ENCODE measurements at regions not wholly inside any gene's neighbourhood (a gene's known extent, or its start where the extent isn't known, plus 50 kb on each side); places are given as distances from the start of the nearest gene placed in this dataset.

DNA sequence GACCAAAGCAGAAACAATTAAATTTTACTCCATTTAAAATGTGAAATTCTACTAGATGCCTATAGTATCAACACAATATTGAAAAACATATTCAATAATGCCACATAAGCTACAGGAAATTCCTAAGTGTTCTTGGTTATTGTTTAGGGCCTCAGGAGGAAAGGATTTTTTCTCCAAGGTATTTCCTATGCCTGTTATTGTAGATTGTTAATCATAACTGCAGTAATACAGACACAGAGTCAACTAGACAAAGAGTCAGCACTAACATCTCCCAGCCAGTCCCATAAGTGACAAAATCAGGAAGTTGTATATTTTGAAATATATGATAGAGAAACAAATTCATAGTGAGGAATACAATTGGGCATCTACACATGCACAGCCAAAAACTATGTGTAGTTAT is 782.7 kb upstream of the KIF2B start (continued):
- TF ChIP-seq, protein P1, sequence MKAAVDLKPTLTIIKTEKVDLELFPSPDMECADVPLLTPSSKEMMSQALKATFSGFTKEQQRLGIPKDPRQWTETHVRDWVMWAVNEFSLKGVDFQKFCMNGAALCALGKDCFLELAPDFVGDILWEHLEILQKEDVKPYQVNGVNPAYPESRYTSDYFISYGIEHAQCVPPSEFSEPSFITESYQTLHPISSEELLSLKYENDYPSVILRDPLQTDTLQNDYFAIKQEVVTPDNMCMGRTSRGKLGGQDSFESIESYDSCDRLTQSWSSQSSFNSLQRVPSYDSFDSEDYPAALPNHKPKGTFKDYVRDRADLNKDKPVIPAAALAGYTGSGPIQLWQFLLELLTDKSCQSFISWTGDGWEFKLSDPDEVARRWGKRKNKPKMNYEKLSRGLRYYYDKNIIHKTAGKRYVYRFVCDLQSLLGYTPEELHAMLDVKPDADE (IDR thresholded peaks at IDR 0.05) = no peak
- TF ChIP-seq CREB1 (CRISPR knock-in tag; IDR thresholded peaks at IDR 0.05; ENCODE audit: low read depth) = no peak

DNA sequence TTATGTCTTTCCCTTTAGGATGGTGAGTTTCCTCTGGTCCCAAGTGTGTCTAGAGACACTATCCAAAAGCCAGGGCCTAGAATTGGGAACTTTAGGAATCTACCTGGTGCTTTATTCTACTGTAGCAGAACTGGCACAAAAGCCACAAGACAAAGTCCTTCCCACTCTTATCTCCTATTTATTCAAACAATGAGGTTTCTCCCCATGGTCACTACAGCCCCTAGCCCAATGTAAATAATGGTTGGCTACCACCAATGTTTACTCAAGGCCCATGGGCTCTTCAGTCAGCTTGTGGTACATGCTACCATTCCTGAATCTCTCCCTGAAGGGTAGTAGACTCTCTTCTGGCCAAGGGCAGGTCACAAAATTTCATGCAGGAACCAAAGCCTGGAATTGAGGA is 789.4 kb upstream of the KIF2B start:
- Histone ChIP-seq H3F3A (replicated peaks; ENCODE audit: low read depth) (no peaks in the 10 kb centered on the region), H3K36me3 (ENCODE audit: insufficient read depth) (no peaks in the 10 kb centered on the region), H3K79me2 (replicated peaks; ENCODE audit: insufficient read depth) (no peaks in the 10 kb centered on the region), H3K9me2 (ENCODE audit: insufficient read depth) (no peaks in the 10 kb centered on the region), H4K20me1 (replicated peaks; ENCODE audit: insufficient read depth) (no peaks in the 10 kb centered on the region), H2AFZ (peak overlapping the region; percentile 60), H3K4me3 (no peak overlapping the region), H3K4me1 (ENCODE audit: insufficient read depth) (0 out of 2 replicates have a peak, but pooled peaks cover 4% of the 10 kb centered on the region), H3K27ac (ENCODE audit: low read depth) (no peak overlapping the region), H3K4me2 (no peak overlapping the region), H3K27me3 (ENCODE audit: insufficient read depth) (no peaks in the 10 kb centered on the region)
- H3K4me3 Mint-ChIP-seq = no peak overlapping the region
- H3K36me3 Mint-ChIP-seq (ENCODE audit: low read depth) = peaks cover 4% of the 10 kb centered on the region; the same call in 1 of the 3 replicates
- H3K9me3 Mint-ChIP-seq = peaks cover 5% of the 10 kb centered on the region; the same call in 1 of the 3 replicates
- ATAC-seq (no peak; the same call in none of the 3 replicates), DNase-seq (ENCODE audit: low spot score) (no peak)
- peaks cover 5% of the 10 kb centered on the region for H3K4me1 Mint-ChIP-seq
- no peak overlapping the region for H3K27ac Mint-ChIP-seq
- no peaks in the 10 kb centered on the region for H3K27me3 Mint-ChIP-seq (ENCODE audit: insufficient read depth, low read depth, poor library complexity)
- TF ChIP-seq ZNF114 (CRISPR knock-in tag; IDR thresholded peaks at IDR 0.05) = no peak
- no peak for TF ChIP-seq POLR2AphosphoS5 (IDR thresholded peaks at IDR 0.05; ENCODE audit: low read depth)
- no peak for TF ChIP-seq JUNB (IDR thresholded peaks at IDR 0.05; ENCODE audit: unreplicated experiment)
- no peak for TF ChIP-seq NANOG (IDR thresholded peaks at IDR 0.05; ENCODE audit: borderline replicate concordance)
- TF ChIP-seq, protein P2, sequence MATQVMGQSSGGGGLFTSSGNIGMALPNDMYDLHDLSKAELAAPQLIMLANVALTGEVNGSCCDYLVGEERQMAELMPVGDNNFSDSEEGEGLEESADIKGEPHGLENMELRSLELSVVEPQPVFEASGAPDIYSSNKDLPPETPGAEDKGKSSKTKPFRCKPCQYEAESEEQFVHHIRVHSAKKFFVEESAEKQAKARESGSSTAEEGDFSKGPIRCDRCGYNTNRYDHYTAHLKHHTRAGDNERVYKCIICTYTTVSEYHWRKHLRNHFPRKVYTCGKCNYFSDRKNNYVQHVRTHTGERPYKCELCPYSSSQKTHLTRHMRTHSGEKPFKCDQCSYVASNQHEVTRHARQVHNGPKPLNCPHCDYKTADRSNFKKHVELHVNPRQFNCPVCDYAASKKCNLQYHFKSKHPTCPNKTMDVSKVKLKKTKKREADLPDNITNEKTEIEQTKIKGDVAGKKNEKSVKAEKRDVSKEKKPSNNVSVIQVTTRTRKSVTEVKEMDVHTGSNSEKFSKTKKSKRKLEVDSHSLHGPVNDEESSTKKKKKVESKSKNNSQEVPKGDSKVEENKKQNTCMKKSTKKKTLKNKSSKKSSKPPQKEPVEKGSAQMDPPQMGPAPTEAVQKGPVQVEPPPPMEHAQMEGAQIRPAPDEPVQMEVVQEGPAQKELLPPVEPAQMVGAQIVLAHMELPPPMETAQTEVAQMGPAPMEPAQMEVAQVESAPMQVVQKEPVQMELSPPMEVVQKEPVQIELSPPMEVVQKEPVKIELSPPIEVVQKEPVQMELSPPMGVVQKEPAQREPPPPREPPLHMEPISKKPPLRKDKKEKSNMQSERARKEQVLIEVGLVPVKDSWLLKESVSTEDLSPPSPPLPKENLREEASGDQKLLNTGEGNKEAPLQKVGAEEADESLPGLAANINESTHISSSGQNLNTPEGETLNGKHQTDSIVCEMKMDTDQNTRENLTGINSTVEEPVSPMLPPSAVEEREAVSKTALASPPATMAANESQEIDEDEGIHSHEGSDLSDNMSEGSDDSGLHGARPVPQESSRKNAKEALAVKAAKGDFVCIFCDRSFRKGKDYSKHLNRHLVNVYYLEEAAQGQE (IDR thresholded peaks at IDR 0.05; ENCODE audit: unreplicated experiment) = no peak
- TF ChIP-seq EZH2 (IDR thresholded peaks at IDR 0.05; ENCODE audit: low read depth, unreplicated experiment) = no peak
- TF ChIP-seq, protein P3, sequence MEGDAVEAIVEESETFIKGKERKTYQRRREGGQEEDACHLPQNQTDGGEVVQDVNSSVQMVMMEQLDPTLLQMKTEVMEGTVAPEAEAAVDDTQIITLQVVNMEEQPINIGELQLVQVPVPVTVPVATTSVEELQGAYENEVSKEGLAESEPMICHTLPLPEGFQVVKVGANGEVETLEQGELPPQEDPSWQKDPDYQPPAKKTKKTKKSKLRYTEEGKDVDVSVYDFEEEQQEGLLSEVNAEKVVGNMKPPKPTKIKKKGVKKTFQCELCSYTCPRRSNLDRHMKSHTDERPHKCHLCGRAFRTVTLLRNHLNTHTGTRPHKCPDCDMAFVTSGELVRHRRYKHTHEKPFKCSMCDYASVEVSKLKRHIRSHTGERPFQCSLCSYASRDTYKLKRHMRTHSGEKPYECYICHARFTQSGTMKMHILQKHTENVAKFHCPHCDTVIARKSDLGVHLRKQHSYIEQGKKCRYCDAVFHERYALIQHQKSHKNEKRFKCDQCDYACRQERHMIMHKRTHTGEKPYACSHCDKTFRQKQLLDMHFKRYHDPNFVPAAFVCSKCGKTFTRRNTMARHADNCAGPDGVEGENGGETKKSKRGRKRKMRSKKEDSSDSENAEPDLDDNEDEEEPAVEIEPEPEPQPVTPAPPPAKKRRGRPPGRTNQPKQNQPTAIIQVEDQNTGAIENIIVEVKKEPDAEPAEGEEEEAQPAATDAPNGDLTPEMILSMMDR (conservative IDR thresholded peaks at IDR 0.05; ENCODE audit: low read depth in 2 of 2) = no peak
- TF ChIP-seq, protein P4, sequence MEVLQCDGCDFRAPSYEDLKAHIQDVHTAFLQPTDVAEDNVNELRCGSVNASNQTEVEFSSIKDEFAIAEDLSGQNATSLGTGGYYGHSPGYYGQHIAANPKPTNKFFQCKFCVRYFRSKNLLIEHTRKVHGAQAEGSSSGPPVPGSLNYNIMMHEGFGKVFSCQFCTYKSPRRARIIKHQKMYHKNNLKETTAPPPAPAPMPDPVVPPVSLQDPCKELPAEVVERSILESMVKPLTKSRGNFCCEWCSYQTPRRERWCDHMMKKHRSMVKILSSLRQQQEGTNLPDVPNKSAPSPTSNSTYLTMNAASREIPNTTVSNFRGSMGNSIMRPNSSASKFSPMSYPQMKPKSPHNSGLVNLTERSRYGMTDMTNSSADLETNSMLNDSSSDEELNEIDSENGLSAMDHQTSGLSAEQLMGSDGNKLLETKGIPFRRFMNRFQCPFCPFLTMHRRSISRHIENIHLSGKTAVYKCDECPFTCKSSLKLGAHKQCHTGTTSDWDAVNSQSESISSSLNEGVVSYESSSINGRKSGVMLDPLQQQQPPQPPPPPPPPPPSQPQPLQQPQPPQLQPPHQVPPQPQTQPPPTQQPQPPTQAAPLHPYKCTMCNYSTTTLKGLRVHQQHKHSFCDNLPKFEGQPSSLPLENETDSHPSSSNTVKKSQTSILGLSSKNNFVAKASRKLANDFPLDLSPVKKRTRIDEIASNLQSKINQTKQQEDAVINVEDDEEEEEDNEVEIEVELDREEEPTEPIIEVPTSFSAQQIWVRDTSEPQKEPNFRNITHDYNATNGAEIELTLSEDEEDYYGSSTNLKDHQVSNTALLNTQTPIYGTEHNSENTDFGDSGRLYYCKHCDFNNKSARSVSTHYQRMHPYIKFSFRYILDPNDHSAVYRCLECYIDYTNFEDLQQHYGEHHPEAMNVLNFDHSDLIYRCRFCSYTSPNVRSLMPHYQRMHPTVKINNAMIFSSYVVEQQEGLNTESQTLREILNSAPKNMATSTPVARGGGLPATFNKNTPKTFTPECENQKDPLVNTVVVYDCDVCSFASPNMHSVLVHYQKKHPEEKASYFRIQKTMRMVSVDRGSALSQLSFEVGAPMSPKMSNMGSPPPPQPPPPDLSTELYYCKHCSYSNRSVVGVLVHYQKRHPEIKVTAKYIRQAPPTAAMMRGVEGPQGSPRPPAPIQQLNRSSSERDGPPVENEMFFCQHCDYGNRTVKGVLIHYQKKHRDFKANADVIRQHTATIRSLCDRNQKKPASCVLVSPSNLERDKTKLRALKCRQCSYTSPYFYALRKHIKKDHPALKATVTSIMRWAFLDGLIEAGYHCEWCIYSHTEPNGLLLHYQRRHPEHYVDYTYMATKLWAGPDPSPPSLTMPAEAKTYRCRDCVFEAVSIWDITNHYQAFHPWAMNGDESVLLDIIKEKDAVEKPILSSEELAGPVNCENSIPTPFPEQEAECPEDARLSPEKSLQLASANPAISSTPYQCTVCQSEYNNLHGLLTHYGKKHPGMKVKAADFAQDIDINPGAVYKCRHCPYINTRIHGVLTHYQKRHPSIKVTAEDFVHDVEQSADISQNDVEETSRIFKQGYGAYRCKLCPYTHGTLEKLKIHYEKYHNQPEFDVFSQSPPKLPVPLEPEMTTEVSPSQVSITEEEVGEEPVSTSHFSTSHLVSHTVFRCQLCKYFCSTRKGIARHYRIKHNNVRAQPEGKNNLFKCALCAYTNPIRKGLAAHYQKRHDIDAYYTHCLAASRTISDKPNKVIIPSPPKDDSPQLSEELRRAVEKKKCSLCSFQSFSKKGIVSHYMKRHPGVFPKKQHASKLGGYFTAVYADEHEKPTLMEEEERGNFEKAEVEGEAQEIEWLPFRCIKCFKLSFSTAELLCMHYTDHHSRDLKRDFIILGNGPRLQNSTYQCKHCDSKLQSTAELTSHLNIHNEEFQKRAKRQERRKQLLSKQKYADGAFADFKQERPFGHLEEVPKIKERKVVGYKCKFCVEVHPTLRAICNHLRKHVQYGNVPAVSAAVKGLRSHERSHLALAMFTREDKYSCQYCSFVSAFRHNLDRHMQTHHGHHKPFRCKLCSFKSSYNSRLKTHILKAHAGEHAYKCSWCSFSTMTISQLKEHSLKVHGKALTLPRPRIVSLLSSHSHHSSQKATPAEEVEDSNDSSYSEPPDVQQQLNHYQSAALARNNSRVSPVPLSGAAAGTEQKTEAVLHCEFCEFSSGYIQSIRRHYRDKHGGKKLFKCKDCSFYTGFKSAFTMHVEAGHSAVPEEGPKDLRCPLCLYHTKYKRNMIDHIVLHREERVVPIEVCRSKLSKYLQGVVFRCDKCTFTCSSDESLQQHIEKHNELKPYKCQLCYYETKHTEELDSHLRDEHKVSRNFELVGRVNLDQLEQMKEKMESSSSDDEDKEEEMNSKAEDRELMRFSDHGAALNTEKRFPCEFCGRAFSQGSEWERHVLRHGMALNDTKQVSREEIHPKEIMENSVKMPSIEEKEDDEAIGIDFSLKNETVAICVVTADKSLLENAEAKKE (CRISPR knock-in tag; IDR thresholded peaks at IDR 0.05) = no peak
- TF ChIP-seq CREB1 (CRISPR knock-in tag; IDR thresholded peaks at IDR 0.05; ENCODE audit: low read depth) = no peak
- no peak for TF ChIP-seq EZH2phosphoT487 (IDR thresholded peaks at IDR 0.05; ENCODE audit: unreplicated experiment)
- no peak for TF ChIP-seq ZNF331 (CRISPR knock-in tag; IDR thresholded peaks at IDR 0.05; ENCODE audit: low read depth)
- TF ChIP-seq, protein P1 (IDR thresholded peaks at IDR 0.05) = no peak

All from GM23338 (cell line).